GM18505 (cell line): ENCODE measurements at regions not wholly inside any gene's neighbourhood (a gene's known extent, or its start where the extent isn't known, plus 50 kb on each side); places are given as distances from the start of the nearest gene placed in this dataset.
"Not testable (repeated sequence)": the region's sequence is repeated elsewhere in the genome, so short reads cannot be mapped to it uniquely, and the experiment has no call there.

Experiments used
- ATAC-seq: cut with Tn5 transposase; IDR thresholded peaks from one replicate; pipeline ENCODE4 v1.9.1; 2021; ENCODE audit not compliant: unreplicated experiment
- POLR2A ChIP-seq: IDR thresholded peaks from 4 replicates; pipeline ENCODE4 v1.6.1; 2011; ENCODE audit warnings: borderline replicate concordance; ENCODE audit not compliant: insufficient read depth, insufficient read length; ENCODE audit errors: extremely low read depth

DNA sequence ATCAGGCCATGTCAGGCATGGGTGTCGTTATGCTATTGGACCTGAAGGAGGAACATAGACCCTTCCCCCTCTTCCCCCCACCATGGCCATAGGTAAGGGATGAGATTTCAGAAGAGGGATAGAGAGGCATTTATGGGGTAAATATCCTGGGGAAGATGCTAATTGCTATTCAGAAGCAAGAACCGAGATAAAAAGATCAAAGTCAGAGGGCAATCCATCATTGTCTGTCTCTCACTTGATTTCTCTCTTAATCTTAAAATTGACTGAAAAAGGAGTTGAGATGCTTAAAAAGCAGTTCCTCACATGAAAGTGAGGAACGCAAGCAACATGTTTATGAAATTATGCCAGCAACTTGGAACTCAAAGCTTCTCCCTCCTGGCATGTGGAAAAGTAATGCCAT, 212.0 kb downstream of the RPAP3 start:
- no peak for ATAC-seq
- TF ChIP-seq POLR2A: no peak

DNA sequence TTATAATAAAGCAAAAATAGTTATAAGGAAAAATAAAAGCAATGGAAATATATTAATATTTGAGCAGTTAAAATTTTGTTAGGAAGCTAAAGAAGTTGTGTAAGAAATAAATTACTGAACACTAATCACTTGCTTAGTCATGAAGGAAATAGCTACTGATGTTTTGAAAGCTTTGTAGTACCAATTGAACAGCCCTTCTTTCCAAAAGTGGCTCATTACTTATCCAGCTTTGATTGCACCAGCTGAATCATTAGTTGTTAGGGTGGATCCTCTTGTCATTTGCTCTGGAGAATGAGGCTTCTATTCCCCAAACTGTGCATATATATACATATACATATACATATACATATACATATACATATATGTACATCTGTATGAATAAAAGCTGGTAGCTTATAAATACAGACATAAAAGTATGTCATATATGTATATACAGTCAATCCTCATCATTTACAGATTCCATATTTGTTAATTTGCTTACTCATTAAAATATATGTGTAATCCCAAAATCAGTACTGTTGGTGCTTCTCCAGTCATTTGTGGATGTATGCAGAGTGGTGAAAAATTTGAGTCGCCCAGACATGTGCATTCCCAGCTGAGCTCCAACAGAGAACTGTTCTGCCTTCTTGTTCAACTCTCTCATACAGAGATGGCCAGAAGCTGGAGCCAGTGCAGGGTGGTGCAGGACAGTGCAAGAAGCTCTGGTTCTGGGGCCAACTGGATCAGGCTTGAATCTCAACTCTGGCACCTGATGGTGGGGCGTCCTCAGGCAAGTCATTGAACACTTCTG, 214.1 kb downstream of the RPAP3 start:
- TF ChIP-seq POLR2A: no peak
- ATAC-seq: no peak

DNA sequence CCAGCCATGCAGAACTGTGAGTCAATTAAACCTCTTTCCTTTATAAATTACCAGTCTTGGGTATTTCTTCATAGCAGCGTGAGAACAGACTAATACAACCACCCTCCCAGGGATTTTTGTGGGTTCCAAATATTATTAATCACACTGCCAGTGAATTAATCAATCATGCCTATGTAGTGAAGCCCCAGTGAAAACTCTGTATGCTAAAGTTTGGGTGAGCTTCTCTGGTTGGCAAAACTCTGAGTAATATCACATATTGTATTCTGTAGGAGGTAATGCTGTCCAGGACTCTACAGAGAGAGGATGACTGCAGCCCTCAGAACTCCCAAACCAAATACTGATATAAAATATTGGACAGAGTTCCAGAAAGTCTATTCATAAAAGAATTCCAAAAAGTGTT, 216.9 kb downstream of the RPAP3 start:
- no peak for TF ChIP-seq POLR2A
- no peak for ATAC-seq

- TF ChIP-seq POLR2A: no peak
- no peak for ATAC-seq
These were observed 224.8 kb downstream of the RPAP3 start for GRCh38 chr12:47481041-47481440.

DNA sequence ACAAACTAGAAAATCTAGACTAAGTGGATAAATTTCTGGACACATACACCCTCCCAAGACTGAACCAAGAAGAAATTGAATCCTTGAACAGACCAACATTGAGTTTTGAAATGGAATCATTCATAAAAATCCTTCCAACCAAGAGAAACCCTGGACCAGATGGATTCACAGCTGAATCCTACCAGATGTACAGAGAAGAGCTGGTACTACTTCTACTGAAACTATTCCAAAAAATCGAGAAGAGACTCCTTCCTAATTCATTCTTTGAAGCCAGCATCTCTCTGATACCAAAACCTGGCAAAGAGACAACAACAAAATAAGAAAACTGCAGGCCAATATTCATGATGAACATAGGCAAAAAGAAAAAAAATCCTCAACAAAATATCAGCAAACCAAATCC, 227.4 kb downstream of the RPAP3 start:
- TF ChIP-seq POLR2A: no peak
- no peak for ATAC-seq

- ATAC-seq: no peak
These were observed 232.7 kb downstream of the RPAP3 start for GRCh38 chr12:47473091-47473490.

DNA sequence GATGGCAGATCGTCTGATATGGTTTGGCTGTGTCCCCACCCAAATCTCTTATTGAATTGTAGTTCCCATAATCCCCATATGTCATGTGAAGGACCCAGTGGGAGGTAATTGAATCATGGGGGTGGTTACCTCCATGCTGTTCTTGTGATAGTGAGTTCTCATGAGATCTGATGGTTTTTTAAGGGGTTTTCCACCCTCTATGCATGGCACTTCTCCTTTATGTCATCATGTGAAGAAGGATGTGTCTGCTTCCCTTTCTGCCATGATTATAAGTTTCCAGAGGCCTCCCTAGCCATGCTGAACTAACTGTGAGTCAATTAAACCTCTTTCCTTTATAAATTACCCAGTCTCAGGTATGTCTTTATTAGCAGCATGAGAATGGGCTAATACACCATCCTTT, 235.5 kb downstream of the RPAP3 start:
- ATAC-seq: not testable (repeated sequence)

More at GRCh38 chr12:47473091-47473490, 232.7 kb downstream of the RPAP3 start:
- TF ChIP-seq POLR2A: no peak

GRCh38 chr12:47463918-47464317, 241.9 kb downstream of the RPAP3 start:
- not testable (repeated sequence) for ATAC-seq

- TF ChIP-seq POLR2A: no peak
- no peak for ATAC-seq
These were observed 247.6 kb downstream of the RPAP3 start for GRCh38 chr12:47458279-47458678.

DNA sequence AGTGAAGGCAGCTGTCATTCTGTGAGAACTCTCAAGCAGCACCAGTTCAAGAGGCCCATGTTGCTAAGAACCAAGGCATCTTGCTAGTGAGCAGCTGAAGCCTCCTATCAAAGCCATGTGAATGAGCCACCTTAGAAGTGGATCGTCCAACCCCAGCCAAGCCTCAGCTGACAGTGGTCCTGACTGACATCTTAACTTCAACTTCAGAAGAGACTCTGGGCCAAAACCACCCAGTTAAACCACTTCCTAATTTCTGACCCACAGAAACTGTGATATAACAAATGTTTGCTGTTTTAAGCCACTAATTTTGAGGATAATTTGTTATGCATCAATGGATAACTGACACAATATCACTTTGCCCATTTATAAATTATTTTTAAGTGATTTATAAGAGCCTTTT, 256.0 kb downstream of the RPAP3 start:
- no peak for TF ChIP-seq POLR2A
- ATAC-seq: no peak

GRCh38 chr12:47442310-47442709, 263.5 kb downstream of the RPAP3 start:
- no peak for ATAC-seq

GRCh38 chr12:47441490-47441889, 264.3 kb downstream of the RPAP3 start:
- no peak for TF ChIP-seq POLR2A

More at GRCh38 chr12:47442310-47442709, 263.5 kb downstream of the RPAP3 start:
- TF ChIP-seq POLR2A: no peak

DNA sequence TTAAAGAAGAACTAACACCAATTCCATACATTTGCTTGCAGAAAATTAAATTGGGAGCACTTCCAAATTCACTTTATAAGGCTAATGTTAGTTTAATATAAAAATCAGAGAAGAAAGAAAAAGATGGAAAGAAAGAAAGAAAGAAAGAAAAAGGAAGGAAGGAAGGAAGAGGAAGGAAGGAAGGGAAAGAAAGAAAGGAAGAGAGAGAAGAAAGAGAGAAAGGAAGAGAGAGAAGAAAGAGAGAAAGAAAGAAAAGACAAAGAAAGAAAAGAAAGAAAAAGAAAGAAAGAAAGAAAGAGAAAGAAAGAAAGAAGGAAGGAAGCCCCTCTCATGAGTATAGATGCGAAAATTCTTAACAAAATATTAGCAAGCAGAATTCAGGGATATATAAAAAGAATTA, 267.7 kb downstream of the RPAP3 start:
- no peak for TF ChIP-seq POLR2A
- no peak for ATAC-seq

More at GRCh38 chr12:47441490-47441889, 264.3 kb downstream of the RPAP3 start:
- no peak for ATAC-seq

GRCh38 chr12:47437570-47437969, 268.3 kb downstream of the RPAP3 start:
- TF ChIP-seq POLR2A: no peak
- ATAC-seq: no peak

GRCh38 chr12:47433876-47434275, 272.0 kb downstream of the RPAP3 start:
- no peak for ATAC-seq
- TF ChIP-seq POLR2A: no peak

GRCh38 chr12:47426678-47427309, 279.0 kb downstream of the RPAP3 start:
- not testable (repeated sequence) for ATAC-seq
